Germinal center (tissue), 1 donor: ENCODE measurements at regions not wholly inside any gene's neighbourhood (a gene's known extent, or its start where the extent isn't known, plus 50 kb on each side); places are given as distances from the start of the nearest gene placed in this dataset.
A peak's percentile ranks its signal among the peaks of the same experiment; 100 is the strongest.

Source experiments
- DNase-seq: peaks from one replicate; pipeline ENCODE4 v3.0.0; 2012; ENCODE audit warnings: mixed read lengths, low spot score

DNA sequence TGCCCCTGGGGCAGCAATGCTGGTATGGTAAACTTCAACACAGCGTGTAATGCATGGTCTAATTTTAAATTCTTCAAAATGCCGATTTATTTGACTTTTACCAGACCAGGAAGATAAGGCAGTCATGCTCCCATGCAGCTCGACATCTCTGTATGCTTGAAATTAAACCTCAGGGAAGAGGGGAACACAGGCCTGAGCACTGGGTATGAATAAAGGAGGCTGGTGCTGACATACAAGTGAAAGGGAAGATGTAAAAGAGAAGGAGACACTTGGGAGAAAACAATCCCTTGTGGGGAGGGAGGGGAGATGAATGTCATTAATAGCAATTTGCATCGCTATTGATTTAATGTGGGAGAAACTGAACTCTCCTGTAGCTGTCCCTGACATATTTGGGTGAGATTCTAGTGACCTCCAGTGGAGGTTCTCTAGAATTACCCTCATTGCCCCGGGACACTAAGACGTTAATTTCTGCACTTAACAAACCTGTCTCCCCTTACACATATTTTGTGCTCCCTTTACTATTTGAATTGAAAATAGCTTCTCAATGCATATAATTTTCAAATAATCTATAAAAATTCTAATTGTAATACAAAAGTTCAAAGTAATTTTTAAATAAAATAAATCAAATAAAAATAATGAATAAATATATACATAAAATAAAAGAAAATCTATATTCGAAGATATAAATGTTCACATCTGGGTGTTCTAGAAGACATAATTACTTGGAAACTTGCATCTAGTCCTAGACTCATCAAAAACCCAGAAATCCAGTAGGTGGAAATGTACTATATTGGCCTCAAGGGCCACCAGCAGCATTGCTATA is 283.1 kb downstream of the LMX1A start:
- peak; percentile 9 for DNase-seq

DNA sequence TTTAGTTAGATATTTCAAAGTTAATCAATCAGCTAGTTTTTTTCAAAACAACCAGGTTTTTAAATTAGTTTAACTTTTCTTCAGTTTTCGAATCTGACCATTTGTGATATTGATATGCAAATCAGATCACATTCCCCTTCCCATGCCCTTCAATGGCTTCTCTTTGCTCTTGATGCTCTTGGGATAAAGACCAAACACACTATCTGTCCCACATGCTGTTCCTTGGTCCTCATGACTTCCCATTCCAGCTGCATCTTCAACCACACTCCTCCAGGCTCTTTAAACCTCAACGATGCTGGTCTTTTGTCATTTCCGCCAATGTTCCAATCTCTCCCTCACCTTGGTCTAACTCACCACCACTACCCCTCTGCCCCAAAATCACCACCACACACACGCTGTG is 285.8 kb downstream of the LMX1A start:
- DNase-seq, result no peak

- no peak for DNase-seq
Measured at GRCh38 chr1:165069829-165070228, 286.7 kb downstream of the LMX1A start.

DNA sequence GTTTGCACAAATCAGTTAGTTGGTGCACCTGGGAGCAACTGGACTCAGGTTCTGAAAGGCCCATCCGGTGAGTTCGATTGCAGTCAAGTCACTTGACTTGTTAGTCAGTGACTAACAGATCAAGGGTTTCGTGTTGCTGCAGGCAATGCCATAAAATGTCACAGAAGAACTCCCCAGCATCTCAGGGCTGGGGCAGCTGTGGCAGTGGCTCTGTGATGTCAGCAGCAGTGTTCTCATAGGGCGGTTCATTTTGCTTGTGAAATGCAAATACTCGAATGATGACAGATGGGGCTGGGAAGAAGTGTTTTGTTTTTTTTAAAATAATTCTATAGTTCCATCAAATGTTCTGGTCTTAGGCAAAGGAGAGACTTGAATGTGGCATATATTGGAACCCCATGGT is 287.8 kb downstream of the LMX1A start:
- DNase-seq, result no peak

DNA sequence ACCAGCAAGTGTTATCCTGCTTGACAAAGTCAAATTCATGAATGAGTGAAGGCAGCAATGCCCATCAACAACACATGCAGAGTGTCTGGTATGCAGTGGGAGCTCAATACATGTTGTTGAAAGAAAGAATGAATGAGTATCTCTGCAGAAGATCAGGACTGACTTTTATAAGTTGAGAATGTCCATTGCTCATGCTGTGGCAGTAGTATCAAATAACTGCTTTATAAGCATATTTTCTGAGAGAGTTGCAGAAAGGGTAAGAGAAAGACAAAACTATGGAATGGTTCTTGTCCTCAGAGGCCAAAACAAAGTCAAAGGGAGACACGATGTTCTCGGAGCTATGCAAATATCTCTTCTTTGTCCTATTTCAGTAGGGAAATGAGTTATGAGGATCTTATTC is 288.7 kb downstream of the LMX1A start:
- no peak for DNase-seq

DNA sequence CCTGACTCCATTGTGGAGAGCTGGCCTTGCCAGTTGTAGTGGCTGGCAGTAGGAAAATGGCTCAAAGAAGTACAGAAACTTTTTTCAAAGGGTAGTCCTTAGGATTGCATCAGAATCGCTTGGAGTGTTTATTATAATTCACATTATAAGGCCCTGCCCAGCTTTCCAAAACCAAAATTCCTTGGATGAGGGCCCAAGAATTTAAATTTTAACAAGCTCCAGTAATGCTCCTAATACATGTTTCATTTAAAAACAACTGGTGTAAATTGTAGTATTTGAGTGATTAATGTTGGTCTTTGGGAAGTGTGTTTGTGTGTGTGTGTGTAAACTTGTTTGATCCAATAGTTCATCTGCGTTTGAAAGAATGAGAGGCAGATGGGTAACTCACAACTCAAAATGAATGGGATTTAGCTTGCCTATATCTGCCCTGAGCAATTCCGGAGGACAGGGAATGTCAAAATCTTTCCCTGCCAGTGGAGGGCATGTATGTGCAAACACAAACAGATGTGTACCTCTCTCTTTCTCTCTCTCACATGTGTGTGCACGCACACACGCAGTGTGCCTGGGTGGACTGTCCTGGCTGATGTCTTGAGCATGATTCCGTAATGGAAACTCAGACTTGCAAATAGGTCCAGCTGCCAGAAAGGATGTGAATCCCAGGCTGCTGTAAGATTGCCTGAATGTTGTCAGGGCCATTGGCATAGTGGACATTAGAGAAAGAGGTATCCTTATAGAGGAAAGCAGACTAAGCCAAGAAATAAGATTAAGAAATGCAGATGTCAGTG is 293.1 kb downstream of the LMX1A start:
- no peak for DNase-seq

DNA sequence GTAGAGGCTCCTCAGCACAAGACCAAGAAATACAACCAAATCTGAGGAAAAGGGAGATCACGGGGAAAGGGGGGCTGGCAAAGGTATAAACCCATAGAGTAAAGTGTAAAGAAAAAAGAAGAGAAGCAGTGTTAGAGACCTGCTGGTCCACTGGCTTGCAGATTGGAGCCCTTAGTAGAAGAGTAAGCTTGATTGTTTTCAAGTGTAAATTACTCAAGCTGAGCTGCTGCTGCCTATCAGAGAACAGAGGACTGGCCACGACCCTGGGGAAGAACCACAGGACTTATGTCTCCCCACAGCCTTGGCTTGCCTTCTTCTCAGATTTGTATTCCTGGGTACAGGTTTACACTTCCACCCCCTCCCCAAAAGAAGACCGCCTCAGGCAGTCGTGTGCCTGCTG is 294.2 kb downstream of the LMX1A start:
- DNase-seq, result no peak

DNA sequence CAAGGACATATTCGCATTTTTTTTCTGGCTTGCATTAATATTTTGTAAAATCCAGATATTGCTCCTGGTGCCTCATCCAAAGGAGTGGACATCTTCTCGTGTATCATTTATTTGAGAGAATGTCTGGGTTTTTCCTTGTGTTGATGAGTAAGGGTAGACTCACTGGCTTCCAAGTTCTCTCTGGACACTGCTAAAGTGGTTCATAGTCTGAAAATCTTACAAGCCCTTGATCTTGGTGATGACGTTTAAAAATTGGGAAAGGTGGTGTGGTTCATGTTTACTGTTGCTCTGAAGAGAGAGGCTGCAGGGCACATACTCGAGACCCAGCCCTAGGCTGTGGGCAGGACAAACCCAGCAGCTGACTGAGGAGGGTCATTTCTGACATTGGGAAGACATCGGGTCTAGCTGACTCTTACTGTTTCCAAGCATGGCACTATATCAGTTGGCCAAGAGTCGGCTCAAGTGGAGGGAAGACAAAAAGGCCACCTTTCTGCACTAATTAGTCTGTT is 296.2 kb downstream of the LMX1A start:
- DNase-seq, result no peak

DNA sequence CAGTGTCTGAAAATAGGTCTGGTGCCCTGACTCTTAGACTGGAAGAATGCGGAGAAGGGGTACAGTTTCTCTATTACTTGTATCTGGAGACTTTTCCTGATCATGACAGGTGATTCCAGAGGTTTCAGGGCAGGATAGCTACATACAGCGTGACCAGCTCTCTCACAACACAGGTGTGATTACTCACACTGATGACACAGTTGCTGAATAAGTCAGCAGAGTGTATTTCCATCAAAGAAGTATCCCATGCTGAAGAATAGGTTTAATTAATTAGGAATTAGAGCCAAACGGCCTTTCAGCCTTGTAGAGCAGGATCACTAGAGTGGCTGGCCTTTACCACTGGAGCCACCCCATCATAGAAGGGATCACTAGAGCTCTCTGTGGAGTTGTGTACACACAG is 298.6 kb downstream of the LMX1A start:
- no peak for DNase-seq

DNA sequence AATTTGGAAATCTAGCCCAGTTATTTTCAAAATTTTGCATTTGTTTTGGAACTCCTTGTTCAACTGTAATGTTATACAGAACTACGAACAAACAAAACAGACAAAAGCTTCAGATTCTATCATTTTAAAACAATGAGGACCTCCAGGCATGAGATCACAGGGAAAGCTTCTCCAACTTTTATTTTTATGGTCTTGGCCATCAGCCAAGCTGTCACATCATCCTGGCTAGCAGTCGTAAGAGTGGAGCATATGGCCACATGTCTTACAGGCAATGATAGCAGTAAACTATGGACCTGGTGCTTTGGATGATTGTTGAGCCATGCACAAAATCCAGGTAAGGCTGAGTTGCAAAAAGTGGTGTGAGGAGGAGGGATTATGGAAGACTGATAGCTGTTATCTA is 299.6 kb downstream of the LMX1A start:
- no peak for DNase-seq

- DNase-seq, result no peak
Measured at GRCh38 chr1:165055581-165055980, 300.9 kb downstream of the LMX1A start.

GRCh38 chr1:165054627-165055026 is 301.9 kb downstream of the LMX1A start:
- DNase-seq, result no peak

DNA sequence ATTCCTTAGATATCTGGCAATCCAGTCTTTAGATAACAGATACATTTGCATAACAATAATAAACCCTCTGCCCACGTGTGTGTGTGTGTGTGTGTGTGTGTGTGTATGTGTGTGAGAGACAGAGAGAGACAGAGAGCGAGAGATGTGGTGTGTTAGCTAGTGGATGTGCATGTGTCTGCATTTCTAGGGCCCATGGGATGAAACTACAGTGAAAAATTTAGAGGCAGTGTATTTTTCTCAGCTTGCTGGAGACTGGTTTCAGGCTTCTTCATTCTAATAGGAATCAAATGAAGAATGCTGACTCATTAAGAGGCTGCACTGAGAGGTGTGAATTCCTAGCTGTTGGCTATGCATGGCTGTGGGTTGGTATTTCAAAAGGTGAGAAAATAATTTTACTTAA is 303.2 kb downstream of the LMX1A start:
- DNase-seq, result no peak

DNA sequence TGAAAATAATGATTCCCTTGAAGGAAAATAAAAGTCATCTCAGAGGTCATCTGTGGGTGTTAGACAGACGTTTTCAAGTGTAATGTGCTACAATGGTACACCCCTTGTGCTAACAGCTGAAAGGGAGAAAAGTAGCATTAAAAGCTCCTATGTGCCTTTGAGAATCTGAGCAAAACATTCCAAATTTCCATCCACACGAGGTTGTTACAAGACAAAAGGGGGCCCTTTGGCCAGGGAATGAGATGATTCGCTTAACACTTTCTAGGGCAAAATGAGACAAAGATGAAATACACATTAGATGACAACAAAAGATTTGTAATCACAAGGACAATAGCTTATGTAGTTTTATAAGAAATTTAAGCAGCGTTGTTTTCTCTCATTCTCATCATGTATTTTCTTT is 303.6 kb downstream of the LMX1A start:
- no peak for DNase-seq

DNA sequence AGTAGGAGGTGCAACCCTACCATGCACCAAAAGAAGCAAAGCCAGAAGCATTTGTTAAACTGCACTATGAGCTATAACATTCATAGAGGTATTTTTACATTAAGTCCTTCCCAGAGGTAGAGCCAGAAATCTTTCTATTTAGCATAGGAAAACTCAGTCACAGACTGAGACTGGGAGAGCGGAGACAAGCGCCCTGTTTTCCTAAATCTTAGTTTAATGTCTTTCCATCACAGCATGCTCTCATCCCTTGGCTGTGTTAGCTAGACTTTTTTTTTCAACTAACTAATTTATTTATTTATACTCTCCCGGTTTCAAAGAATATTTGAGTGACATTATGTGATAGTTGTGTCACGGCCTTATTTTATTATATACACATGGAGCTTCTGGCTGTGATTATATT is 304.1 kb downstream of the LMX1A start:
- no peak for DNase-seq

GRCh38 chr1:165050246-165050645 is 306.3 kb downstream of the LMX1A start:
- DNase-seq, result no peak

DNA sequence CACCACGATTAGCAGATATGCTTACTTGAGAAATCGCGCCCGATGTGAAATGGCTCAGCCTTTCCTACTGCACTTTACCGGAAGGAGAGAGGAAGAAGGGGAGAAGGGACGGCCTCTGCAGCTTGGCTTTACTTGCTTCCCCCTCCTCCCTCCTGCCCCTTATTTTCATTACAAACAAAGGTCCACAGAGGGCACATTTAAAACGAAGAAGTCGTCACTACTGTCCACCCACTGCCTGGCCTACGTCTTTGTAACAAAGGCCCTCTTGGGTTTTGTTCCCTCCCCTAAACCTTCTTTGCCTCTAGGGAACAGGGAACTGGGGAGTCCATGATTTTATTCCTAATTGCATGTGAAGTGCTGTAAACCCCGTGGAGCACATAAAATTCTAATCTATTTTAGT is 308.5 kb downstream of the LMX1A start:
- DNase-seq, result no peak

GRCh38 chr1:165045902-165046301 is 310.6 kb downstream of the LMX1A start:
- no peak for DNase-seq

GRCh38 chr1:165040641-165041040 is 315.9 kb downstream of the LMX1A start:
- DNase-seq, result no peak

- no peak for DNase-seq
Measured at GRCh38 chr1:165039996-165040395, 316.5 kb downstream of the LMX1A start.

GRCh38 chr1:165036403-165036802 is 320.1 kb downstream of the LMX1A start:
- no peak for DNase-seq

- DNase-seq, result no peak
Measured at GRCh38 chr1:165034136-165034809, 322.2 kb downstream of the LMX1A start.

DNA sequence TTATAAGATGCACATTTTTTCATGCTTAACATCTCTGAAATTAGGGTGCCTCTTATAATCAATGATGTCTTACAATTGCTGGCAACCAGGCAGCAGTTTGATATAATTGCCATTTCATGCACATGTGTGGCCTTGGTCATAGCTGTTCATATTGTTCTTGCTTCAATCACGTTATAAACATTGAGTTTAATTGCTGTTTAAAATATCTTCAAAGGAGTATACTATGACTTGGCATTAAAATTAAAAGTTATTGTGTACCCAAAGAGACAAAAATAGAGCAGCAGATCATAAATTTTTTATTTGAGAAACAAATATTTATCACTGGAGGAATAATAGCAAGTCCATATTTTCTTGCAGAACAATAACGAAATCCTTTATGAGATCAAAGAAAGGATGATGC is 325.5 kb downstream of the LMX1A start:
- no peak for DNase-seq
